T1000 (cell line): ENCODE measurements at regions not wholly inside any gene's neighbourhood (a gene's known extent, or its start where the extent isn't known, plus 50 kb on each side); places are given as distances from the start of the nearest gene placed in this dataset.

Experiments used
- DNase-seq: peaks from one replicate; lab custom pipeline; 2025; ENCODE audit warnings: mixed read lengths; lab: John Stamatoyannopoulos, UW

DNA sequence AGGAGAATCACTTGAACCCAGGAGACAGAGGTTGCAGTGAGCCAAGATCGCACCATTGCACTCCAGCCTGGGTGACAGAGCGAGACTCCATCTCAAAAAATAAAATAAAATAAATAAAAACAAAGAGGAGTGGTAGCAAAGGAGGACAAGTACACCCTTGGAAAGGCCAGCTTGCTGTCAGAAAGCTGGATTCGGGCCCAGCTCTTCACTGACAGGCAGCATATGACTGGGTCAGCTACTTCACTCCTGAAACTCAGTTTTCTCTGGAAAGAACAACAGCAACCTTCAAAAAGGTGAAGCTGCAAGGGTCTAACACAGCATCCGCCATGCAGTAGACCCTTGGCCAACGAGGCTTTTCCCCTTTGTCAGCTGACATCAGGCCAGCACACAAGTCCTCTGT is 156.0 kb upstream of the TIAM1 start:
- DNase-seq, result no peak

DNA sequence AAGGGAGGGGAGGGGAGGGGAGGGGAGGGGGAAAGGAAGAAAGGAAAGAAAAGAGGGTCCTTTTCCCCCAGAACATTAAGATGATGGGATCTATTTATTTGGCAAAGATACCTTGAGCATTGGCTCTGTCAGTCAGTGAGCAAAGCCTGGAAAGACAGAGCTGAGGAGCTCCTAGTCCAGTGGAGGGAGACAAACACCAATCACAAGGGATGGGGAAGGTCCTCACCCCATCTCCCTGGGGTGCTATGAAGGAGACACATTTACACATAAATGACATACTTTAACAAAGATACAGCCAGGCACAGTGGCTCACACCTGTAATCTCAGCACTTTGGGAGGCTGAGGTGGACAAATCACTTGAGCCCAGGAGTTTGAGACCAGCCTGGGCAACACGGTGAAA is 154.9 kb upstream of the TIAM1 start:
- no peak for DNase-seq

DNA sequence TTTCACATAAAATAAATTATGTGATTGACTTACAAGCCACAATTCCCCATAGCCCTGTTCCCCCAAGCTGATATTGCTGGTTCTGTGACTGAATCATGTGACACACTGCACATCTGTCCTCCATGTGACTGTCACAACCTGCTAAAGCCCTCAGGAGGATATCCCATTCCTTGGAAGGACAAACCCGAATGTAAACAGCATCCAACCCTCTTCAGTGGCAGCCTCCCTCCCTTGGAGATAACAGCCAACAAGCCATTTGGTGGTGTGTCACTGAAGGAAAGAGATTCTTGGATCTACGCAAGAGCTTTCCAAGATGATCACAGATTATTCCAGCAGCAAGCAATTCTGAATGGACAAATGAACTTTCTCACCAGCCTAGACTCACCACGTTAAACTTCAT is 153.9 kb upstream of the TIAM1 start:
- DNase-seq, result no peak

DNA sequence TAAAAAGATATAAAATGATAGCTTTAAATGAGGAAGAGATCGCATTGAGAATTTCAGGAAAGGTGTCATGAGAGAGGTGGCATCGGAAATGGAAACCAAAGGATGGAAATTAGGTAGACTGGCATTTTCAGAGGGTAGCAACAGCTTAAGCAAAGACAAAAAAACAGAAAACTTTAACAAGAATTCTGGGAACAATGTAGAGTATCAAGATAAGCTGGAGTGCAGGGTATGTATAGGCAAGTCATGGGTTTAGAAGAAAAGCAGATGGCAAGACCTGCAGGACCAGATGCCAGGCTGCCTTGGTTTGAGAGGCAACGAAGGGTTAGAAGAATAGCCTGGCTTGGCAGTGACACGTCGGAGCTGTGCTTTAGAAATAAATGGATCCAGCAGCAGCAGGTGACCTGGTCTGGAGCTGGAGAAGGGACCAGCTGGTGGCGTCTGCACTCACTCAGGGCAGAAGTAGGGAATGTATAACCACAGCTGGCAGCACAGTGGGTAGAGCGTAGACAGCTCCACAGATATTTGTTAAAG is 149.4 kb upstream of the TIAM1 start:
- no peak for DNase-seq

DNA sequence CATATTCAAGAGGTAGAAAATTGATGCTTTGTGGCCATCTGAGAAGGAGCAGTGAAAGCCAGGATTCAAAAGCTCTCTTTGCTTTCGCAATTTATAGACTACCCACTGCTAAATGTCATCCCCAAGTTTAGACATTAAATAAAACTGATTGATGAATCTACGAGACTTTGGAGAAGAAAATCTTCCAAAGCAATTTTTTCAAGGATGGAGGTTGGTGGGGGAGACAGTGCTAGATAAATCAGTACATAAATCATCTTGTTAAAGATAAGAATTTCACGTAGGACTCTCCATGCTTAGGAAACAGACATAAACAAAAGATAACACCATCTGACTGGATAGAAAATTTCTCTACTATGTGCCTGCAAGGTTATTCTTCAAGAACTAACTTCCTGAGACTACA is 147.6 kb upstream of the TIAM1 start:
- no peak for DNase-seq

DNA sequence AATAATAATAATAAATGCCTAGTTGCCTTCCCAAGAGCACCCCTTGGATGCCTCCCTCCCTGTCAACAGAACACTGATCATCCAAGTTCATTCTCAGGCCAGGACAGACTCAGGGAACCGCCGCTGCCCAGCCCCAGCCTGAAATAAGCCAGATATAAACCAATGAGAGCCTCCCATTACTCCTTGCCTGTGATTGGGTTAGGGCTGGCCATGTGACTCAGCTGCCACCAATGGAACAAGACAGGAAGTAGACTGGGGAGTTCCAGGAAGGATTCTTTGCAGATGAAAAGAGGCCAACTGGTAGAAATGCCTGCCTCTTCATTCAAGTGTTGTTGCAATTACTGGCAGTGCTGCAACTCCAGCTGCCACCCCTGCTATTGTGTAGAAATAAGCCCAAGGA is 146.4 kb upstream of the TIAM1 start:
- no peak for DNase-seq

DNA sequence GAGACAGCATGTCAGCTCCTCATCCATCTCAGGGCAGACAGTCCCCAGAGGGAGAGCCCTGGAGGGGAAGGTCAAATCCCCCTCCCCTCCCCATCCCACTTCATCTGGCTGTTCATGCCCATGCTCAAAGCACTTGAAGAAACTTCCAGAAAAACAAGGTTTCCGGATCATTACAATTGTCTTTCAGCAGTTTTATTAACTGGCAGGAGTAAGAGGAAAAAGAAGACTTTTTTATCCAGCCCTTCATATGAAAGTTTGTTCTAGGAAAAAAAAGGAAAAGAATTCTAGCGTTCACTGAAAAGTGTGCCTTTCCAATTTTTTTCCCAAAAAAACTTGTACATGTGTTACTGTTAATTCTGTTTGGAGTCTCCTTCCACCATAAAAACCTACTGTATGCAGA is 145.7 kb upstream of the TIAM1 start:
- DNase-seq, result no peak

DNA sequence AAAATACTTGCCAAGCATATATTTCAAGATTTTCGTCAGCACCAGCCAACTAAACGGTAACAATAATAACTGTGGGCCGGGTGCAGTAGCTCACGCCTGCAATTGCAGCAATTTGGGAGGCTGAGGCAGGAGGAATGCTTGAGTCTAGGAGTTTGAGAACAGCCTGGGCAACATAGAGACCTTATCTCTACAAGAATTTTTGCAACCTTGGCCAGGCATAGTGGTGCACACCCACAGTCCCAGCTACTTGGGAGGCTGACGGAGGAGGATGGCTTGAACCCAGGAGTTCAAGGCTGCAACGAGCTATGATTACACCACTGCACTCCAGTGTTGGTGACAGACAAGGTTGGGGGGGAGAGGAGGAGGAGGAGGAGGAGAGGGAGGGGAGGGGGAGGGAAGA is 145.0 kb upstream of the TIAM1 start:
- no peak for DNase-seq

DNA sequence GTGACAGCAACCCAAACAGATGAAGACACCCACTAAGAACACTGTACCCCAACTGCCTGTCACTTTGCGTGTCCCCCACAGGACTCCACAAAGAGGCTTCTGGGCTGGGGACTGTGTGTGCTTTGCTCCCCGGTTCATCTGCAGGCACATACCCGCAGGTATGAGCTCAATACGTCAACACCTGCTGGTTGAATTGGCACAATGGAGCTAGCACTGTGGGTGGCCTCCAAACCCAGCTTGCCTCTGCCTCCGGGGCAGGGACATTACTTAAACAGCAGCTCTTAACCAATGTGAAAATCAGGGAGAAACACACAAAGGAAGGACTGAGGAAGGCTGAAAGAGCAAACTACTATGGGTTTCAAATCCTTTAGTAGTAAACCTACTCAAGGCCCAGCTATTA is 140.2 kb upstream of the TIAM1 start:
- DNase-seq, result no peak

DNA sequence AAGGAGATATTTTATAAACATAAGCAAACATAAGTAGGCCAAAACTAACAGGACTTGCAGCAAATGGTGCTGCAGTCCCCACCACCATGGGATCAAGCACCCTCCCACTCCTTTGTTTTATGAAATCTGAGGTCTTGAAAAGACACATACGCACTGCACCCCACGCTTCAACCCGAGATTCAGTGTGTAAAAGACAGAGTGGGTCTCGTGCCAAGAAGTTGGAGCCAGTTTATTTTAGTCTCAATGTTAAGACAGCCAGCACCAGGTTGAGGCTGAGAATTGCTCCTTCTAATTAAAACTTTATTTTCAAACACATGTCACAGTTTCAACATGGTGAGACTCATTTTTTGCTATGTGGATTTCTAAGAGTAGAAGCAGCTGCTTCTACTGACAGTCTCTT is 139.1 kb upstream of the TIAM1 start:
- no peak for DNase-seq

DNA sequence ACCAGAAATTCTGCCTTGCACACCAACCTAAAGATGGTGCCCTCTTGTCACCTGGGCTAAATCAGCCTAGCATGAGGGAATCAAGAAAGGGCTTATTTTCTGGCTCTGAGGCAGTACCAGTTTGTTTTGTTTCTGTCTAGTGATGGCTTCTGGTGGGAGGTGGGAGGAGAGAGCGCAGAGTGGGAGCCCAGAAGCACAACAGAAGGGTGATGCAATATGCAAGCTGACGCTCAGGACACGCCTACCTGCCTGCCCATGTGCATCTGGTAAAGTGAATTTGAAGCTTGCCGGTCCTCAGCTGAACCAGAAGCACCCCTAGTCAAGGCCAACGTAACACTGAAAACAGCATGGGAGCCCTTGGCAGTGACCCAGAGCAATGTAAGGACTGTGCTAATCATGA is 138.4 kb upstream of the TIAM1 start:
- no peak for DNase-seq

DNA sequence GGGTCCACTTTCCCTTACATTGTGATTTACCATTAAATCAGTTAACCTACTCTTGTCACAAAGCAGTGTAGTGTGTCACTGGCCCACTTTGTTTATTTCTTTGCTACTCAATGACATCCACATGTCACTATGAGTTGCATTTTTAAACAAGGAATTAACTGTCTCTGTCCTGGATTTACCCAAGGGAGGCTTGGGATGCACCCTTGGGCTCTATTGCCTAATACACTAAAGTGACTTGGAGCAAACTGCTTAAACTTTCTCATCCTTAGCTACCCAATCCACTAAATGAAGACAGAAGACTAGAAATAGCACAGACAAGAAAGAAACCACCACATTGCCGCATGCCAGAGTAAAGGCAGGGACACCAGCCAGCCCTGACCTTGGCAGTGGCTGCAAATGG is 136.2 kb upstream of the TIAM1 start:
- no peak for DNase-seq

DNA sequence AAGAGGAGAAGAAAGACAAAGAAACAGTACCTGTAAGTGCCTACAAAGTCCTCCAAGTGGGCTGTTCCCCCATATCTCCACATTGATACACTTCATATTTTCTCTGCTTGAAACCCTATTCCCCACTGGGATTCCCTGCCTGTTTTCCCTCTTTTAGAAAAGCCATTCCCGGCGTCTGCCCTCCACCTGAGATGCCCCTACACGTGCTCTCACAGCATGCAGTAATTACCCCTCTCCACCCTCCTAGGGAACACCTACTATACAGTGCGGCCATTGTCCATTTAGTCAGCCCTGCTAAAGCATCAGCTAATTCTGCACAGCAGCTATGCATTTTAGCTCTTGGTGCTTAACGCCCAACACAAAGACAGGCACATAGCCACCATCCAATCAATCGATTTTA is 135.7 kb upstream of the TIAM1 start:
- DNase-seq, result no peak

DNA sequence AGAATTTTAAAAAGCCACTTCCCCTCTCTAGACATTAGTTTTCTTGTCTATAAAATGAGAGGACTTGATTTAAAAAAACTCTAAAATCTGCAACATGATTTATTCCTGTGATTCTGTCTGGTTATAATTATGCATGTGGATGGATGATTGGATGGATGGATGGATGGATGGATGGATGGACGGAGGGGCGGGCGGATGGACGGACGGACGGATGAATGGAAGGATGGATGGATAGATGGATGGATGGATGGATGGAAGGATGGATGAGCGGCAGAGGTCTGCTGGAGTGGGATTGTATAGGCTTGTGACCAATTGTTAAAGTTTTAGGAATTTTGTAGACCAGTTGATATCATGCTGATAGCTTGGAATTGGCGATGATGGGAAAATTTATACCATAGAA is 135.2 kb upstream of the TIAM1 start:
- DNase-seq, result no peak

DNA sequence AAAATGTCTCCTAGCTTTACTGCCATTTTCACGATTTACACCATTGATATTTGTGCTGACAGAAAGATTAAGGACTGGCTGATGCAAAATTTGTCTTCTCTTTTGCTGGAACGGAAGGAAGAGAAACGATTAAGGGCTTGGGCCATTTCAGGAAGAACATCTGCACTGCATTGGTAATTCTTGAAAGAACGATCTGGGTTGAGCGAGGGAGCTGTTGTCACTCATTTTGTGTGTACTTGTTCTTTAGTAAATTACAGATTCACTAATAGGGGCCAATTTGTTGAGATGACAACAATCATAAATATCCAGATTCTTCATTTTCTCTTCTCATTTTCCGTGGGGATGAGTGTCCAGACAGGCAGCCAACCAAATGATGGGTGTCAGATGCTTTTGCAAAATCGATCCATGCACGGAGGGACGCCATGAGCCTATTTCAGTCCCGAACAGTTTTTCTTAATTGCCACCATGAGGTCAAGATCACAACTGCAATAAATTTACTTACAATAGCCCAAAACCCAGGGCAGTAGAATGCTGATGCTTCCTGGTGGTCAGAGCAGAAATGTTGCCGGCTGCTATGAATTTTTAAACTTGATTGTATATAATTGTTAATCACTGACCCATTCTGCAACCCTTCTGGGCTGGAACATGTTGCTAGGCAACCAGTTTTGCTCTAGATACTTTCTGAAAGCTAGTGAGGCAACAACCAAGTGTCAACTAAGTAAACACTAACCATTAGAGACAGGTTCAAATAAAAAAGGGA is 132.4 kb upstream of the TIAM1 start:
- no peak for DNase-seq

DNA sequence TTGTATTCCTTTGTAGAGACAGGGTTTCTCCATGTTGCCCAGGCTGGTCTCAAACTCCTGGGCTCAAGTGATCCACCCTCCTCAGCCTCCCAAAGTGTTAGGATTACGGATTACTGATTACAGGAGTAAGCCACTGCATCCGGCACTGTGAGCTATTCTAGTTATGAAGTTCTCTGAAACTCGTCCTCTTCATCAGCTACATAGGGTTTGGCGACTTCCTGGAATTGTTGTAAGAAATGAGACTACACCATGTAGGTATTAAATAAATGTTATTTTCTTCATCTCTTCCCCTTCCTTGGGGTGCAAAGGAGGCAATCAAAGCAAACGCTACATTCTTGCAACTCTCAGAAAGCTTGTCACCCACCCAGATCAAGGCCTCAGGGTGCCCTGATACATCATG is 131.2 kb upstream of the TIAM1 start:
- no peak for DNase-seq

DNA sequence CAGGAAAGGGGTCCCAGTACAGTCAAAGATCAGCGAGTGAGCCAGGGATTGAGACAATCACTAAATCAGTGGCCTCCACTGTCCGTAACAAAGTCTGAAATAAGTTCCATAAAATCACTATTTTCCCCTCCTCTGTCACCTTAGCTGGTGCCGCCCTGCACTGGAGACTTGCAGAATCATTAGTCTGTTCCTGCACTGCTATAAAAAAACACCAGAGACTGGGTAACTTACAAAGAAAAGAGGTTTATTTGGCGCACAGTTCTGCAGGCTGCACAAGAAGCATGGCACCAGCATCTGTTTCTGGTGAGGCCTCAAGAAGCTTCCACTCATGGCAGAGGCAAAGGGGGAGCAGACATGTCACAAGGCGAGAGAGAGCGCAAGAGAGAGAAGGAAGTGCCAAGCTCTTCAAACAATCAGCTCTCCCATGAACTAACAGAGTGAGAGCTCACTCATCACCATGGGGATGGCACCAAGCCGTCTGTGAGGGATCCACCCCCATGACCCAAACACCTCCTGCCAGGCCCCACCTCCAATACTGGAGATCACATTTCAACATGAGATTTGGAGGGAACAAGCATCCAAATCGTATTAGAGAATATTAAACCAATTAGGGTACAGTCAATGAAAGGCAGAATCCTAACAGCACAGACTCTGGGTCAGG is 129.8 kb upstream of the TIAM1 start:
- no peak for DNase-seq

DNA sequence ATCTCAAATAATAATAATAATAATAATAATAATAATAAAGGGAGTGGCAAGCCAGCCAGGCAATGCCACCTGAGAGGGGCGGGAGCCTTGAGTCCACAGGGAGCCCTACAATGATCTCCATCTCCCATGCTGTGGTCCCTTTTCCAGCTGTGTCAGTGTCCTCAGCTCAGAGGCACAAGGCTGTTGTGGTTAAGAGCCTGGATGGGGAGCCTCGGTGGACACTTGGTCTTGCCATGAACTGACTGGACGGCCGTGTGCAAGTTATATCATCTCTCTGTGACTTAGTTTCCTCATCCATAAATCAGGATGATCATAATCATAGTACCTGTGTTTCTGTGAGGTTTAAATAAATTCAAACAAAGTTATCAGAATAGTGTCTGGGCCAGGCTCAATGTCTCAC is 127.8 kb upstream of the TIAM1 start:
- DNase-seq, result no peak

DNA sequence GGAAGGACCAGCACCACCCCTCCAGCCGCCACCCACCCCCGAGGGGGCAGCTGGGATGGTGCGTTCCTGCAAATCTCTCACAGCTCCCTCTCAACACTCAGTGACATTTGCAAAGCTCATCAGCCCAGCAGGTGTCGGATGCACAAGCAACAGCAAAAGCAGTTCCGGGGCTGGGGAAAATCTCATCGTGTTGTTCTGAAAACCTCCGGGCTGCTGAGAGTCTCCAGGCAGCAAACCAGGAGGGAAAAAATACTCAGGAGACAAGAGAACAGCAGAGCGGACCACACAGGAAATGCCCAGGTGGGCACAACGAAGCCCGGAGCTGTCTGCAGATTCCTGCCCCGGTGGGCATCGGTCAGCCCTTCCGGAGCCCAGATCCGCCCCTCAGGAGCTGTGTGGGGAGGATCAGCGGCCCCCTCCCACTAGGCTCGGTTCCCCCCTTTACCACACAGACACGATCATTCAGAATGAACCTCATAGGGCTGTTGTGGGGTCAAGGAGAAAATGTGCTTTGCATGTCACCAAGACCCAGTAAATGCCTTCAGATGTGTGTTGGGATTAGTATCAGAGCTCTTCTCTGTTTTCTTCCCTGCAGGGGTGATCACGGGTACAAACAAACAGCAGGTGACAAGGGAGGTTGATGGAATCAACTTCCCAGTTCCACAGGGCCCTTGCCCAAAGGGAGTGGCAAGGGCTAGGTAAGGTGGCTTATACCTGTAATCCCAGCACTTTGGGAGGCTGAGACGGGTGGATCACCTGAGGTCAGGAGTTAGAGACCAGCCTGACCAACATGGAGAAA is 127.0 kb upstream of the TIAM1 start:
- DNase-seq, result no peak

DNA sequence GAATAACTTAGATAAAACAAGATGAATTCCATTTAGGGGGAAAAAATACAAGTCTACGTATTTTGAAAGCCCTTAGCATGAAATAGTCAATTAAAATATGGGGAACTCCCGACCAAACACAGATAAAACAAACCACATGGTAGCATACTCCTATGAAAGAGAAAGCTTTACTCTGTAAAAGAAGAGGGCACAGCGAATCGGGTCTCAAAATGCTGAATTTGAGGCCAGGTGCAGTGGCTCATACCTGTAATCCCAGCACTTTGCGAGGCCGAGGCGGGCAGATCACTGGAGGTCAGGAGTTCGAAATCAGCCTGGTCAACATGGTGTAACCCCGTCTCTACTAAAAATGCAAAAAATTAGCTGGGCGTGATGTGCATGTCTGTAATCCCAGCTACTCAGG is 116.9 kb upstream of the TIAM1 start:
- DNase-seq, result no peak

DNA sequence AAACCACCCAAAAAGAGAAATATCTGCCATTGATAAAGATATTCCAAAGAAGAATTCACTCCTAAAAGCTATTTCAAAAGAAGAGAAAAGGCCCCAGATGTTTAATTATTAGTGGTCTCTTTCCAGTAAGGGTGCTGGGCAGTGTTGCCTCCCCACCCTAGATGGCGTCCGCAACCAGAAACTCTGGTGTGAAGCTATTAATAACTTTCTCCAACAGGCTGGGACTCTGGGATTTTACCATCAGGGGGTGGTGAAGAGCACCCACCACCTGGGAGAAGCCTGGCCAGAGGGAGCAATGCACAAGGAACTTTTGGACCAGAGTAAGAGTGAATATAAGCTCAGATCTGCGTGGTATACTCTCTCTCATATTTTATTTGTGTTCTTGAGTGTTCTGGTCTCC is 115.4 kb upstream of the TIAM1 start:
- DNase-seq, result no peak

DNA sequence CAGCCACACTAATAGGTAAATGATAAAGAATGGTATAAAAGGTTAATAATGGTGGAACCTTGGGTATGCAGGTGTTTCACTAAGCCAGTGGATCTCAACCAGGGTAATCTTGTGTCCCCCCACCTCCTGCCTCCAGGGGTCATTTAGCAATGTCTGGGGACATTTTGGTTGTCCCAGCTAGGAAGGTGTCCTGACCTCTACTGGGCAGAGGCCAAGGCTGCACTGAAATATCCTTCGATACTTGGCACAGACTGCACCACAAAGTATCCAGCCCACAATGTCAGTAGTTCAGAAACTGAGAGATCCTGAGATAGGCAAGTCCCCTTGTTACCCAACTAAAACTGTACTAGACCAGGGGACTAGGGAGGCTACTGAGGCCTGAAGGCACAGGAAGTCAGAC is 113.6 kb upstream of the TIAM1 start:
- no peak for DNase-seq

DNA sequence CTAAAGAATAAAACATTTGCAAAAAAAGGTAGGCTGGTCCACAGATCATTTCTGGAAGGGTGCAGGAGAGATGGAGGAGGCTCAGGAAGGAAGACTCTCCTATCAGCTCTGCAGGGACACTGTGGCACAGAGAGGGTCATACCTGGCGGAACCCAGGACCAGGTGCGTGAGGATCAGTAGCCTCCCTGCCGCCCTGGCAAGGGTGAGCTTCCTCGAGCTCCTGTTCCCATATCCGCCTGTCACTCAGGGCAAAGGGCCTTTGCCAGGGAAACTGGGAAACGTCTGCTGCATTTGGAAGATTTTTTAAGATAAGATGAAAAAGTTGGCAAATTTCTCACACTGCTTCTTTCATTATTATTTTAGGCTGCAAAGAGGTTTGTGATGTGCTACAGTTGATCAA is 112.1 kb upstream of the TIAM1 start:
- no peak for DNase-seq
